SK-N-SH treated with all-trans-retinoic acid at 6 μM for 48 hours (cell line): ENCODE measurements at regions not wholly inside any gene's neighbourhood (a gene's known extent, or its start where the extent isn't known, plus 50 kb on each side); places are given as distances from the start of the nearest gene placed in this dataset.

Experiments
- ATAC-seq: fragments of 200-7000 bp; cut with Tn5 transposase; 3 replicates; pipeline ENCODE4 v1.9.1; 2020; ENCODE audit warnings: mild to moderate bottlenecking, moderate library complexity
- ARNTL ChIP-seq: fragments of 450-650 bp; formaldehyde crosslinking; IDR thresholded peaks from 2 replicates; pipeline ENCODE4 v1.5.0; 2020; ENCODE audit warnings: low read depth, mild to moderate bottlenecking, moderate library complexity, borderline replicate concordance
- BACH2 ChIP-seq: fragments of 250-450 bp; sonication (Bioruptor Pico); IDR thresholded peaks from 2 replicates; pipeline ENCODE4 v1.9.0; 2021; ENCODE audit warnings: mild to moderate bottlenecking, borderline replicate concordance
- CREB5 ChIP-seq: fragments of 250-450 bp; sonication (Bioruptor Pico); IDR thresholded peaks from 2 replicates; pipeline ENCODE4 v1.5.1; 2020; ENCODE audit warnings: low read depth, mild to moderate bottlenecking, moderate library complexity
- CSDC2 ChIP-seq: fragments of 250-450 bp; sonication (Bioruptor Pico); IDR thresholded peaks from 2 replicates; pipeline ENCODE4 v1.5.0; 2020; ENCODE audit warnings: mild to moderate bottlenecking, moderate library complexity
- CSRNP3 ChIP-seq: fragments of 250-450 bp; sonication (Bioruptor Pico); IDR thresholded peaks from 2 replicates; pipeline ENCODE4 v1.5.1; 2021; ENCODE audit warnings: mild to moderate bottlenecking, moderate library complexity
- ESRRG ChIP-seq: fragments of 250-450 bp; sonication (Bioruptor Pico); IDR thresholded peaks from 2 replicates; pipeline ENCODE4 v1.6.1; 2021; ENCODE audit warnings: mild to moderate bottlenecking
- GLIS3 ChIP-seq: fragments of 250-450 bp; sonication (Bioruptor Pico); IDR thresholded peaks from 2 replicates; pipeline ENCODE4 v1.5.0; 2020; ENCODE audit warnings: mild to moderate bottlenecking, moderate library complexity
- ISL1 ChIP-seq: fragments of 250-450 bp; sonication (Bioruptor Pico); IDR thresholded peaks from 2 replicates; pipeline ENCODE4 v2.1.2; 2022; ENCODE audit warnings: mild to moderate bottlenecking, moderate library complexity
- OSR1 ChIP-seq: fragments of 250-450 bp; sonication (Bioruptor Pico); IDR thresholded peaks from 2 replicates; pipeline ENCODE4 v1.8.0; 2022; ENCODE audit warnings: moderate library complexity, mild to moderate bottlenecking, inconsistent platforms
- PPARA ChIP-seq: fragments of 250-450 bp; sonication (Bioruptor Pico); IDR thresholded peaks from 2 replicates; pipeline ENCODE4 v1.5.0; 2020; ENCODE audit warnings: mild to moderate bottlenecking, borderline replicate concordance
- RARB ChIP-seq: fragments of 250-450 bp; sonication (Bioruptor Pico); IDR thresholded peaks from 2 replicates; pipeline ENCODE4 v1.8.0; 2021; ENCODE audit warnings: mild to moderate bottlenecking, moderate library complexity
- SNAI2 ChIP-seq: fragments of 250-450 bp; sonication (Bioruptor Pico); IDR thresholded peaks from 2 replicates; pipeline ENCODE4 v1.5.0; 2020; ENCODE audit warnings: mild to moderate bottlenecking, moderate library complexity
- TCF4 ChIP-seq: fragments of 250-450 bp; sonication (Bioruptor Pico); IDR thresholded peaks from 2 replicates; pipeline ENCODE4 v1.8.0; 2021; ENCODE audit warnings: mild to moderate bottlenecking, moderate library complexity, borderline replicate concordance
- TOX ChIP-seq: fragments of 250-450 bp; sonication (Bioruptor Pico); IDR thresholded peaks from 2 replicates; pipeline ENCODE4 v1.8.0; 2021; ENCODE audit warnings: mild to moderate bottlenecking, moderate library complexity, borderline replicate concordance
- TSHZ2 ChIP-seq: fragments of 250-450 bp; sonication (Bioruptor Pico); IDR thresholded peaks from 2 replicates; pipeline ENCODE4 v1.5.0; 2020; ENCODE audit warnings: mild to moderate bottlenecking, moderate library complexity
- ZC3H10 ChIP-seq: fragments of 250-450 bp; sonication (Bioruptor Pico); IDR thresholded peaks from 2 replicates; pipeline ENCODE4 v1.5.1; 2021; ENCODE audit warnings: mild to moderate bottlenecking, moderate library complexity
- ZFP3 ChIP-seq: fragments of 250-450 bp; sonication (Bioruptor Pico); IDR thresholded peaks from 2 replicates; pipeline ENCODE4 v1.5.0; 2020; ENCODE audit warnings: mild to moderate bottlenecking, moderate library complexity
- ZFP30 ChIP-seq: fragments of 450-650 bp; formaldehyde crosslinking; IDR thresholded peaks from 2 replicates; pipeline ENCODE4 v1.5.0; 2022; ENCODE audit warnings: mild to moderate bottlenecking, moderate library complexity
- ZNF565 ChIP-seq: fragments of 450-650 bp; formaldehyde crosslinking; conservative IDR thresholded peaks from 2 replicates; pipeline ENCODE4 v1.5.0; 2020; ENCODE audit warnings: low read depth, mild to moderate bottlenecking, moderate library complexity
- ZNF70 ChIP-seq: fragments of 450-650 bp; formaldehyde crosslinking; IDR thresholded peaks from 2 replicates; pipeline ENCODE4 v1.5.0; 2020; ENCODE audit warnings: mild to moderate bottlenecking, moderate library complexity
- ZNF8 ChIP-seq: fragments of 450-650 bp; formaldehyde crosslinking; IDR thresholded peaks from 2 replicates; pipeline ENCODE4 v1.5.0; 2020; ENCODE audit warnings: mild to moderate bottlenecking, moderate library complexity

GRCh38 chr4:52172166-52172565 is 121.1 kb downstream of the SPATA18 start:
- ATAC-seq, result no peak
- TF ChIP-seq ZFP30 (CRISPR knock-in tag) (no peak), ZC3H10 (CRISPR knock-in tag) (no peak), CSDC2 (no peak), CSRNP3 (CRISPR knock-in tag) (no peak), RARB (CRISPR knock-in tag) (no peak), SNAI2 (no peak), TCF4 (CRISPR knock-in tag) (no peak)

DNA sequence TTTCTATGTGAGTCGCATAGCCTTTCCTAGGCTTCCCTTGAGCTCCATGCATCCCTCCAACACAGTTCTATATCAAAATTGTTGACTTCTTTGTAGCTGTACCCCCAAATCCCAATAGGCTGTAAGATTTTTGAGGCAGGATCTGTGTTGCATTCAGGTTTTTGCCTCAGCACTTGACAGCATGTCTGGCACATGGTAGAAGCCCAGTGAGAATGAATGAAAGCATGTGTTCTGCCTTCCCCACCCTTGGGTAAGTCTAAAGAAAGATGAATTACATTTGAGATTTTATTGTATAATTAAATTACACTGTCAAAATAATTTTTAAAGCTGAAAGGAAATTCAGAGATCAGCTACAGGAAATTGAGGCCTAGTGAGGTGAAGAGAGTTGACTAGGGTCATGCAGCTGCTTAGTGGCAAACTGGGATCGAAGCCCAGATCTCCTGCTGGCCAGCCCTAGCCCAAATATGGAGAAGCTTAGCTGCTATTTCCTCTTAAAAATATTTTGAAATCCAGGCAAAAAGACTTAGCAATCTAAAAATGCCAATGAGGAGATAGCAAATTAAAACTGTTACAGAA is 122.5 kb downstream of the SPATA18 start:
- TF ChIP-seq ZFP3 (CRISPR knock-in tag) (no peak), TCF4 (CRISPR knock-in tag) (no peak), TSHZ2 (CRISPR knock-in tag) (no peak), PPARA (no peak), ESRRG (no peak), ZNF8 (CRISPR knock-in tag) (no peak), CSRNP3 (CRISPR knock-in tag) (no peak), CSDC2 (no peak), BACH2 (CRISPR knock-in tag) (no peak), ISL1 (no peak), ZC3H10 (CRISPR knock-in tag) (no peak), ARNTL (CRISPR knock-in tag) (no peak), OSR1 (CRISPR knock-in tag) (no peak)
- ATAC-seq, result no peak

DNA sequence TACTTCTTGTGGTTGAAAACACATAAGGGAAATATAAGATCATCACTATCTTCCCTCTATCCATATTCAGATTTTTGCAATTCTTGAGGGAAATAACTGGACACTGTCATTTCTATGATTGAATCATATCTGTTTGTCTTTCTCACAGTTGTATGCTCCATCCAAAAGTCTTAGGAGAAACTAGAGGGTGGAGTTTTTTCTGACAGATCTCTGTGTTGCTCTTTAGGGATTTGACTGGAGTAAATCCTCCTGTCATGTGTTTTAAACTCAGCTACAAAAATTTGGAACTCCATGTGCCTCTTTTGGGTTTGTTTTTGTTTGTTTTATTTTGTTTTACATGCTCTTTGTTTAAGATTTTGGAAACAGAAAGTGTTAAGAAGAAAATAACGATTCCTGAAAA is 136.5 kb downstream of the SPATA18 start:
- no peak for ATAC-seq
- TF ChIP-seq ZFP3 (CRISPR knock-in tag), result no peak
- no peak for TF ChIP-seq CREB5 (CRISPR knock-in tag)
- no peak for TF ChIP-seq ZC3H10 (CRISPR knock-in tag)
- TF ChIP-seq OSR1 (CRISPR knock-in tag), result no peak
- TF ChIP-seq TCF4 (CRISPR knock-in tag), result no peak
- TF ChIP-seq ZNF70 (CRISPR knock-in tag), result no peak
- no peak for TF ChIP-seq CSRNP3 (CRISPR knock-in tag)
- no peak for TF ChIP-seq SNAI2
- TF ChIP-seq CSDC2, result no peak
- no peak for TF ChIP-seq ZNF565 (CRISPR knock-in tag)
- TF ChIP-seq ZFP30 (CRISPR knock-in tag), result no peak
- no peak for TF ChIP-seq GLIS3 (CRISPR knock-in tag)
- no peak for TF ChIP-seq ARNTL (CRISPR knock-in tag)
- no peak for TF ChIP-seq ZNF8 (CRISPR knock-in tag)
- TF ChIP-seq ISL1, result no peak

DNA sequence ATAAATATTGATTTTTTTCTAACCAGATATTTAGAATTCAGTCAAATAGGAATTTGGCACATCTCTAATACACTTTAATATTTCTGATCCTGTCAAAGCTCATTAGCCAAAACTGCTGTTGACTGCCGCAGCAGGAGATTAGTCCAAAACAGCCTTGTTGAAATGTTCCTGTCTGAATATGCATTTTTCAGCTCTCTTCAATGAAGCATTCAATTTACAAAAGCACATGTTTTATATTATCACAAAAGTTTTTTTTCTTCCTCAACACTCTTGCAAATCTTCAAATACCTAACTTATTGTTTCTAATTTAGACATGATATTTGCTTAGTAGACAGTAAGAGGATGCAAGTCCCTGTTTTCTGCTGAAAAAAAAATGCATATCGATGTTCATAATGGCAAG is 140.9 kb downstream of the SPATA18 start:
- no peak for ATAC-seq
- no peak for TF ChIP-seq TOX
- no peak for TF ChIP-seq TCF4 (CRISPR knock-in tag)
- no peak for TF ChIP-seq OSR1 (CRISPR knock-in tag)
- no peak for TF ChIP-seq GLIS3 (CRISPR knock-in tag)
- TF ChIP-seq SNAI2, result no peak
- TF ChIP-seq BACH2 (CRISPR knock-in tag), result no peak
- no peak for TF ChIP-seq ZFP30 (CRISPR knock-in tag)
- TF ChIP-seq ZNF8 (CRISPR knock-in tag), result no peak
- no peak for TF ChIP-seq ARNTL (CRISPR knock-in tag)
- no peak for TF ChIP-seq ISL1
- TF ChIP-seq CREB5 (CRISPR knock-in tag), result no peak
- no peak for TF ChIP-seq CSDC2
- no peak for TF ChIP-seq PPARA
- TF ChIP-seq TSHZ2 (CRISPR knock-in tag), result no peak
- TF ChIP-seq ESRRG, result no peak
